ENCODE measurements at regions not wholly inside any gene's neighbourhood (a gene's known extent, or its start where the extent isn't known, plus 50 kb on each side); places are given as distances from the start of the nearest gene placed in this dataset.

- ChIA-PET POLR2A (no interaction called here), CTCF (no interaction called here)
- TF ChIP-seq, protein P1, sequence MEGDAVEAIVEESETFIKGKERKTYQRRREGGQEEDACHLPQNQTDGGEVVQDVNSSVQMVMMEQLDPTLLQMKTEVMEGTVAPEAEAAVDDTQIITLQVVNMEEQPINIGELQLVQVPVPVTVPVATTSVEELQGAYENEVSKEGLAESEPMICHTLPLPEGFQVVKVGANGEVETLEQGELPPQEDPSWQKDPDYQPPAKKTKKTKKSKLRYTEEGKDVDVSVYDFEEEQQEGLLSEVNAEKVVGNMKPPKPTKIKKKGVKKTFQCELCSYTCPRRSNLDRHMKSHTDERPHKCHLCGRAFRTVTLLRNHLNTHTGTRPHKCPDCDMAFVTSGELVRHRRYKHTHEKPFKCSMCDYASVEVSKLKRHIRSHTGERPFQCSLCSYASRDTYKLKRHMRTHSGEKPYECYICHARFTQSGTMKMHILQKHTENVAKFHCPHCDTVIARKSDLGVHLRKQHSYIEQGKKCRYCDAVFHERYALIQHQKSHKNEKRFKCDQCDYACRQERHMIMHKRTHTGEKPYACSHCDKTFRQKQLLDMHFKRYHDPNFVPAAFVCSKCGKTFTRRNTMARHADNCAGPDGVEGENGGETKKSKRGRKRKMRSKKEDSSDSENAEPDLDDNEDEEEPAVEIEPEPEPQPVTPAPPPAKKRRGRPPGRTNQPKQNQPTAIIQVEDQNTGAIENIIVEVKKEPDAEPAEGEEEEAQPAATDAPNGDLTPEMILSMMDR (IDR thresholded peaks at IDR 0.05; ENCODE audit: control extremely low read depth, extremely low read depth, low read depth, missing control alignments), result no peak
- no peak for DNase-seq (ENCODE audit: extremely low spot score)
Measured at GRCh38 chr17:51407576-51407975, 147.2 kb downstream of the UTP18 start.

- DNase-seq (ENCODE audit: extremely low spot score), result no peak
- TF ChIP-seq, protein P1 (IDR thresholded peaks at IDR 0.05; ENCODE audit: control extremely low read depth, extremely low read depth, low read depth, missing control alignments), result no peak
- CTCF ChIA-PET, result interaction anchor here (1.1 to 2.0 kb wide), 2 partner anchors 10 to 42 kb away, joined by 3 to 4 read pairs; no protein-coding TSS in a partner anchor
- POLR2A ChIA-PET, result no interaction called here
Measured at GRCh38 chr17:51419476-51419875, 159.1 kb downstream of the UTP18 start.

GRCh38 chr17:51421525-51421924 is 161.2 kb downstream of the UTP18 start:
- DNase-seq (ENCODE audit: extremely low spot score), result no peak
- CTCF ChIA-PET, result no interaction called here
- POLR2A ChIA-PET, result no interaction called here
- TF ChIP-seq, protein P1 (IDR thresholded peaks at IDR 0.05; ENCODE audit: control extremely low read depth, extremely low read depth, low read depth, missing control alignments), result no peak

- CTCF ChIA-PET, result interaction anchor here (1.0 to 3.2 kb wide), 2 partner anchors 12 to 13 kb away, joined by 3 to 14 read pairs; no protein-coding TSS in a partner anchor
- TF ChIP-seq, protein P1 (IDR thresholded peaks at IDR 0.05; ENCODE audit: control extremely low read depth, extremely low read depth, low read depth, missing control alignments), result no peak
- DNase-seq (ENCODE audit: extremely low spot score), result no peak
- POLR2A ChIA-PET, result no interaction called here
Measured at GRCh38 chr17:51422634-51423033, 162.3 kb downstream of the UTP18 start.

DNA sequence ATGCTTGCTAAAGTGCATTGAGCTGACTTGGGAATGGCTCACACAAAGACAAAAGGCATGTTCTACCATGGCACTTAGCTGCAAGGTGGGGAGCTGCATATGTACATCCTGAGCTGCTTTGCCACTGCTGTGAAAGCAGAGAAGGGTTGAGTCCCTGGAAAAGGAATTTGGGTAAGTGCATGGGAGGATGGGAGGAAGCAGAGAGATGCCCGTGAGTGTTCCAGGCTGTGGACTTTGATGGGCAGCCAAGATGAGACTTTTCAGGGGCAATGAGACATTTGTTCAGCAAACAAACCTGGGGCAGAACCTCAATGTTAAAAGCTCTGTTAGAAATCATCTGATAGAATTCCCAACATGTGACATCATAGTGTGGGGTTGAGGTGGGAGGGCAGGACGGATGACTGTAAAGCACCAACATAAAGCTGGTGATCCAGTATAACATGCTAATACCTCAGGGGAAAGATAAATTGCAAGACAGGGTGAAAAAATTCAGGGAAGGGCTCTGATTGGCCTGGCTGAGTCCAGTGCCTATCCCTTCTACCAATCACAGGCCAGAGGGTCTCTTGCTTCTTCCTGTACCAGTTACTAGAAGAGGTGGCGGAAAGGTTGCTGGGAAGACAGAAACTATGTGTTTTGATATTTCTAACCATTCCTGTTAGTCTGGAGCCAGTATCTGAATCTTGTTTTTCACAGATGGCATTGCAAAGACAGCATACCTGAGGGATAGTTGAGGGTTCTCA is 163.2 kb downstream of the UTP18 start:
- TF ChIP-seq, protein P1 (IDR thresholded peaks at IDR 0.05; ENCODE audit: control extremely low read depth, extremely low read depth, low read depth, missing control alignments), result no peak
- no peak for DNase-seq (ENCODE audit: extremely low spot score)
- ChIA-PET POLR2A (no interaction called here), CTCF (interaction anchor here (1.0 to 3.2 kb wide), 3 partner anchors 12 to 38 kb away, joined by 3 to 14 read pairs (median 5); no protein-coding TSS in a partner anchor)

GRCh38 chr17:51425773-51426172 is 165.4 kb downstream of the UTP18 start:
- POLR2A ChIA-PET, result no interaction called here
- CTCF ChIA-PET, result no interaction called here
- no peak for DNase-seq (ENCODE audit: extremely low spot score)
- TF ChIP-seq, protein P1 (IDR thresholded peaks at IDR 0.05; ENCODE audit: control extremely low read depth, extremely low read depth, low read depth, missing control alignments), result no peak

Measured in GM10248 (cell line).